GM23248 (cell line): ENCODE measurements at regions not wholly inside any gene's neighbourhood (a gene's known extent, or its start where the extent isn't known, plus 50 kb on each side); places are given as distances from the start of the nearest gene placed in this dataset.

Experiments used
- DNase-seq: peaks from one replicate; pipeline ENCODE4 v3.0.0-alpha.2; 2015
- H2AFZ ChIP-seq: fragments of 200-600 bp; sonication (generic); 2 replicates; pipeline ENCODE4 v1.6.1; 2016; ENCODE audit warnings: antibody characterized with exemption
- H3F3A ChIP-seq: fragments of 200-600 bp; sonication (generic); 2 replicates; pipeline ENCODE4 v1.6.1; 2016; ENCODE audit warnings: mild to moderate bottlenecking, antibody characterized with exemption, mixed run types; ENCODE audit not compliant: insufficient read depth
- H3K27ac ChIP-seq: fragments of 200-600 bp; sonication (generic); 2 replicates; pipeline ENCODE4 v1.5.1; 2016; ENCODE audit warnings: mild to moderate bottlenecking
- H3K27me3 ChIP-seq: fragments of 200-600 bp; sonication (generic); replicated peaks from 2 replicates; pipeline ENCODE4 v1.6.1; 2016; ENCODE audit warnings: mild to moderate bottlenecking; ENCODE audit not compliant: insufficient read depth
- H3K36me3 ChIP-seq: fragments of 200-600 bp; sonication (generic); 2 replicates; pipeline ENCODE4 v1.6.1; 2016; ENCODE audit warnings: low read depth, mild to moderate bottlenecking
- H3K4me1 ChIP-seq: fragments of 200-600 bp; sonication (generic); 2 replicates; pipeline ENCODE4 v1.6.1; 2016; ENCODE audit warnings: mild to moderate bottlenecking; ENCODE audit not compliant: insufficient read depth
- H3K4me2 ChIP-seq: fragments of 200-600 bp; sonication (generic); one replicate; pipeline ENCODE4 v1.6.1; 2016; ENCODE audit warnings: mild to moderate bottlenecking; ENCODE audit not compliant: unreplicated experiment
- H3K4me3 ChIP-seq: fragments of 200-600 bp; sonication (generic); 2 replicates; pipeline ENCODE4 v1.5.1; 2016; ENCODE audit warnings: mild to moderate bottlenecking
- H3K79me2 ChIP-seq: fragments of 200-600 bp; sonication (generic); 2 replicates; pipeline ENCODE4 v1.6.1; 2016; ENCODE audit warnings: mild to moderate bottlenecking; ENCODE audit not compliant: insufficient read depth
- H3K9ac ChIP-seq: fragments of 200-600 bp; sonication (generic); 2 replicates; pipeline ENCODE4 v1.6.1; 2016; ENCODE audit warnings: mild to moderate bottlenecking
- H3K9me2 ChIP-seq: fragments of 200-600 bp; sonication (generic); 2 replicates; pipeline ENCODE4 v1.6.1; 2016; ENCODE audit warnings: mixed run types, mild to moderate bottlenecking, moderate library complexity; ENCODE audit not compliant: insufficient read depth
- H3K9me3 ChIP-seq: fragments of 200-600 bp; sonication (generic); one replicate; pipeline ENCODE4 v1.6.1; 2017; ENCODE audit warnings: low read depth
- H4K20me1 ChIP-seq: fragments of 200-600 bp; sonication (generic); 2 replicates; pipeline ENCODE4 v1.6.0; 2016; ENCODE audit not compliant: insufficient read depth
- EZH2 ChIP-seq: fragments of 200-600 bp; sonication (generic); IDR thresholded peaks from 2 replicates; pipeline ENCODE4 v1.6.1; 2018; ENCODE audit warnings: antibody characterized with exemption, mild to moderate bottlenecking; ENCODE audit not compliant: insufficient read depth, poor library complexity, severe bottlenecking
- EZH2phosphoT487 ChIP-seq: fragments of 200-600 bp; sonication (generic); IDR thresholded peaks from 2 replicates; pipeline ENCODE4 v1.6.1; 2018; ENCODE audit warnings: antibody characterized with exemption, moderate library complexity, mild to moderate bottlenecking, low read depth; ENCODE audit not compliant: insufficient read depth
- WGBS, 2 experiments: methylation state at CpG; one replicate each; pipeline ENCODE4 v1.1.6; 2015 to 2017; ENCODE audit warnings: low lambda C conversion rate in 2 of 2, low coverage in 1 of 2; ENCODE audit errors: missing lambda C conversion rate in 2 of 2; 5-methylcytosine and 5-hydroxymethylcytosine counted together
- in situ Hi-C: fragments of 300-500 bp; cut with MboI; formaldehyde crosslinking; loops from 2 replicates; pipeline ENCODE4 v1.15.0; 2020

DNA sequence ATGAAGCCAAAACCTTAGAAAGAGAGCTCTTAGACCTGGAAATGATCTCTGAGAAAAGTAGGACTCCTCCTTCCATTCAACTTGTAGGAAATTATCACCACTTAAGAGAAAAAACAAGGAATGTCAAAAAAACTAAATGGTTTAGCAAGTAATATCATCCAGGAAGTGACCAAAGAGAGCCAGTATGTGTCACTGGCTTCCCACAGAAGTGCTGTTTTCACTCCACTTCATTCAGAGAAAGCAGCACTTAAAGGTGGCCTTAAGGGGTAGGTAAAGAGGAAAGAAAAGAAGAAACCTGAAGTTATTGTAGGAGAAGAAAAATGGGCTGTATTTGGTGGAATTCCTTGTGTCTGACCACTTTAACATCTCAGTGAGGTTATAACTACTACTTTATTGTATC lies 414.4 kb upstream of the ETAA1 start:
- H3K9ac ChIP-seq: no peak overlapping the region
- H3K9me3 ChIP-seq: no peaks in the 10 kb centered on the region
- H3K79me2 ChIP-seq: no peaks in the 10 kb centered on the region
- H4K20me1 ChIP-seq: no peaks in the 10 kb centered on the region
- no peak overlapping the region for H3K27ac ChIP-seq
- no peaks in the 10 kb centered on the region for H3K36me3 ChIP-seq
- in situ Hi-C loops: no loop called here
- DNase-seq: peak; percentile 34
- H3K4me1 ChIP-seq: peaks cover 6% of the 10 kb centered on the region; the same call in 1 of the 2 replicates
- H3K4me3 ChIP-seq: no peak overlapping the region
- H3K9me2 ChIP-seq: no peaks in the 10 kb centered on the region
- no peak overlapping the region for H3K4me2 ChIP-seq
- H2AFZ ChIP-seq: peak overlapping the region; percentile 71
- H3F3A ChIP-seq: no peaks in the 10 kb centered on the region
- no peaks in the 10 kb centered on the region for H3K27me3 ChIP-seq
- TF ChIP-seq EZH2phosphoT487 (no peak), EZH2 (no peak)

DNA sequence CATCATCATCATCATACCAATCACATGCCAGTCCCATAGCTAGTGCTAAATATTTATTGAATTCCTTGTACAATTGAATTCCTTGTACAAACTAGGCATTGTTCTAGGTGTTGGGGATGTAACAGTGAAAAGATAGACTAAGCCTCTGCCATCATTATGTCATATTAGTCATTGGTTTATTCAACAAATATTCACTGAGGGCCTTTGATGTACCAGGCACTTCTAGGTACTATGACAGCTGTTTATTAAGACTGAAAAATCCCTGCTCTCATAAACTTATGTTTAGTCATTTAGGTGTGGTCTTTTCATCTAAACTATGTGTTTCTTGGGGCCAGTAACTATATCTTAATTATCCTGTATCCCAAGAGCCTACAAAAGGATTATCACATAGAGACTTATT lies 412.3 kb upstream of the ETAA1 start:
- peaks cover 6% of the 10 kb centered on the region; the same call in 1 of the 2 replicates for H3K4me1 ChIP-seq
- TF ChIP-seq EZH2 (no peak), EZH2phosphoT487 (no peak)
- no peak for DNase-seq
- H3K9ac ChIP-seq: no peak overlapping the region
- no peaks in the 10 kb centered on the region for H3K9me3 ChIP-seq
- H3K79me2 ChIP-seq: no peaks in the 10 kb centered on the region
- no peak overlapping the region for H3K4me2 ChIP-seq
- H3K4me3 ChIP-seq: no peak overlapping the region
- H3K9me2 ChIP-seq: no peaks in the 10 kb centered on the region
- no peaks in the 10 kb centered on the region for H3F3A ChIP-seq
- H3K27ac ChIP-seq: no peak overlapping the region
- H2AFZ ChIP-seq: no peak overlapping the region
- in situ Hi-C loops: no loop called here
- H4K20me1 ChIP-seq: no peaks in the 10 kb centered on the region
- no peaks in the 10 kb centered on the region for H3K36me3 ChIP-seq
- no peaks in the 10 kb centered on the region for H3K27me3 ChIP-seq

DNA sequence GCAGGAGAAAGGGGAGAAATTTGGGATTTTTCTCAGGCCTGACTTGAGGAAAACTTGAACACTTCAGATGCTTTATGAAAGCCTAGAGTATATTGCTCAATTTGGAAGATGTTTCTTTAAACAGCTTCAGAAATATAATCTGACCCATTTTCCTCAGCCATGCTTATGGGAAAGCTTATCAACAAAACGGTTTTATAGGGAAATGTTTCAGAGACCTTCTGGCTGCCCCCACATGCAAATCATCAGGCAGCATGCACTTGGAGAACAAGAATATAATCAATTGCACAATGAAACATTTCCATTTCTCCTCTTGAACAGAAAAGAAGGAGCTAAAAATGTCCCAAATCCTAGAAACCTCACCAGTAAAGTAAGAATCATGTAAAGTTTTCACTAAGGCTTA lies 411.2 kb upstream of the ETAA1 start:
- no peak for DNase-seq
- Histone ChIP-seq H3K27ac (no peak overlapping the region), H2AFZ (no peak overlapping the region), H3K9ac (no peak overlapping the region), H3K4me1 (peaks cover 6% of the 10 kb centered on the region; the same call in 1 of the 2 replicates), H3K36me3 (no peaks in the 10 kb centered on the region), H3F3A (no peaks in the 10 kb centered on the region), H3K27me3 (no peaks in the 10 kb centered on the region), H3K4me2 (no peak overlapping the region), H3K9me3 (no peaks in the 10 kb centered on the region), H3K4me3 (no peak overlapping the region), H3K9me2 (no peaks in the 10 kb centered on the region), H4K20me1 (no peaks in the 10 kb centered on the region), H3K79me2 (no peaks in the 10 kb centered on the region)
- in situ Hi-C loops: no loop called here
- 14 to 35% methylated on average over 1 of the region's 1 CpG for WGBS, 2 experiments
- TF ChIP-seq EZH2: no peak
- no peak for TF ChIP-seq EZH2phosphoT487

DNA sequence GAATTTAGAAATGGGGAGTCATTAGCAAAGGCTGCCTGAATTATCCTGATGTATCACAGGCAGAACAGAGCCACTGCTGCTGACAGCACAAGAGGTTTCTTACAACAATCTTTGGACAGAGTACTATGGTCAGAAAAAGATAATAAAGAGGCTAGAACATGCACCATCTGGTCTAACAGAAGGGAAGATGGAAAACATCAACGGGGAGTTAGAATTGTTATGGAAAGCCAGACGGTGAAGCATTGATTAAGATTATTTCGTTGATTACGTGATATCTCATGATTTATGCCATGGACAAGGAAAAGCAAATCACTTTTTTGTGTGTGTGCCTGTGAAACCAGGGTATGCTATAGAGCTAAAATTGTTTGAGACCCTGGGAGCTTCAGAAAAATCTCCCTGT lies 409.4 kb upstream of the ETAA1 start:
- in situ Hi-C loops: no loop called here
- 79 to 84% methylated on average over 4 of the region's 4 CpGs for WGBS, 2 experiments
- H3K4me3 ChIP-seq: no peak overlapping the region

GRCh38 chr2:66994654-66995053 lies 402.5 kb upstream of the ETAA1 start:
- Histone ChIP-seq H3K79me2 (no peaks in the 10 kb centered on the region), H3K9me3 (no peaks in the 10 kb centered on the region), H3K4me1 (no peaks in the 10 kb centered on the region), H3F3A (no peaks in the 10 kb centered on the region), H3K9ac (no peak overlapping the region), H3K9me2 (no peaks in the 10 kb centered on the region), H3K27ac (no peak overlapping the region), H2AFZ (no peak overlapping the region), H3K4me3 (no peak overlapping the region), H3K4me2 (no peak overlapping the region), H3K36me3 (no peaks in the 10 kb centered on the region), H4K20me1 (no peaks in the 10 kb centered on the region), H3K27me3 (no peaks in the 10 kb centered on the region)
- in situ Hi-C loops: no loop called here
- DNase-seq: no peak
- no peak for TF ChIP-seq EZH2
- TF ChIP-seq EZH2phosphoT487: no peak
- 5 to 9% methylated on average over 1 of the region's 1 CpG for WGBS, 2 experiments

More for the DNA sequence above, 409.4 kb upstream of the ETAA1 start:
- H3K79me2 ChIP-seq: no peaks in the 10 kb centered on the region
- no peaks in the 10 kb centered on the region for H3K9me3 ChIP-seq
- TF ChIP-seq EZH2phosphoT487 (no peak), EZH2 (no peak)
- H3K4me1 ChIP-seq: peaks cover 3% of the 10 kb centered on the region; the same call in 1 of the 2 replicates
- no peaks in the 10 kb centered on the region for H3K9me2 ChIP-seq
- H2AFZ ChIP-seq: no peak overlapping the region
- H3K27ac ChIP-seq: no peak overlapping the region
- H3K27me3 ChIP-seq: no peaks in the 10 kb centered on the region
- no peaks in the 10 kb centered on the region for H3K36me3 ChIP-seq
- H4K20me1 ChIP-seq: no peaks in the 10 kb centered on the region
- no peak overlapping the region for H3K4me2 ChIP-seq
- no peak overlapping the region for H3K9ac ChIP-seq
- H3F3A ChIP-seq: no peaks in the 10 kb centered on the region
- no peak for DNase-seq
